GM12878 (cell line): ENCODE measurements at regions not wholly inside any gene's neighbourhood (a gene's known extent, or its start where the extent isn't known, plus 50 kb on each side); places are given as distances from the start of the nearest gene placed in this dataset.

Source experiments
- PAX8 ChIP-seq: fragments of 450-650 bp; IDR thresholded peaks from 2 replicates; pipeline ENCODE4 v1.6.1; 2017; ENCODE audit warnings: mild to moderate bottlenecking, moderate library complexity
- SP1 ChIP-seq: IDR thresholded peaks from one replicate; pipeline ENCODE4 v1.6.1; 2011; ENCODE audit warnings: low read depth, low read length
- ZSCAN29 ChIP-seq: fragments of 450-650 bp; IDR thresholded peaks from 2 replicates; pipeline ENCODE4 v1.6.1; 2017; ENCODE audit warnings: mild to moderate bottlenecking, moderate library complexity

- TF ChIP-seq PAX8 = no peak
- no peak for TF ChIP-seq ZSCAN29
- no peak for TF ChIP-seq SP1
These were observed 233.2 kb upstream of the PRDM9 start for GRCh38 chr5:23274171-23274570.
